Glomerular endothelial cell (primary cell): ENCODE measurements at regions not wholly inside any gene's neighbourhood (a gene's known extent, or its start where the extent isn't known, plus 50 kb on each side); places are given as distances from the start of the nearest gene placed in this dataset.
A peak's percentile ranks its signal among the peaks of the same experiment; 100 is the strongest.
"Not testable (repeated sequence)": the region's sequence is repeated elsewhere in the genome, so short reads cannot be mapped to it uniquely, and the experiment has no call there.

Source experiments
- DNase-seq: peaks from one replicate; pipeline ENCODE4 v3.0.0-alpha.2; 2011; ENCODE audit warnings: low read depth, low spot score; ENCODE audit errors: extremely low read depth

- no peak for DNase-seq
These were observed 241.8 kb upstream of the IRF2BP2 start for GRCh38 chr1:234851450-234852438.

- DNase-seq: no peak
These were observed 239.9 kb upstream of the IRF2BP2 start for GRCh38 chr1:234849832-234850231.

- no peak for DNase-seq
These were observed 239.1 kb upstream of the IRF2BP2 start for GRCh38 chr1:234848972-234849649.

- DNase-seq: not testable (repeated sequence)
These were observed 236.8 kb upstream of the IRF2BP2 start for GRCh38 chr1:234846813-234847212.

GRCh38 chr1:234845836-234846235 is 235.9 kb upstream of the IRF2BP2 start:
- no peak for DNase-seq

GRCh38 chr1:234845097-234845660 is 235.2 kb upstream of the IRF2BP2 start:
- DNase-seq: no peak

GRCh38 chr1:234844479-234845031 is 234.6 kb upstream of the IRF2BP2 start:
- peak; percentile 85 for DNase-seq

GRCh38 chr1:234843946-234844345 is 234.0 kb upstream of the IRF2BP2 start:
- DNase-seq: no peak

- no peak for DNase-seq
These were observed 233.0 kb upstream of the IRF2BP2 start for GRCh38 chr1:234842726-234843641.

- no peak for DNase-seq
These were observed 231.8 kb upstream of the IRF2BP2 start for GRCh38 chr1:234841710-234842231.

- DNase-seq: no peak
These were observed 231.3 kb upstream of the IRF2BP2 start for GRCh38 chr1:234841281-234841680.

- DNase-seq: no peak
These were observed 230.9 kb upstream of the IRF2BP2 start for GRCh38 chr1:234840843-234841242.

GRCh38 chr1:234840253-234840652 is 230.3 kb upstream of the IRF2BP2 start:
- DNase-seq: no peak

GRCh38 chr1:234839663-234840062 is 229.7 kb upstream of the IRF2BP2 start:
- DNase-seq: no peak

- DNase-seq: no peak
These were observed 228.8 kb upstream of the IRF2BP2 start for GRCh38 chr1:234838820-234839219.

- no peak for DNase-seq
These were observed 228.2 kb upstream of the IRF2BP2 start for GRCh38 chr1:234838182-234838581.

- no peak for DNase-seq
These were observed 227.7 kb upstream of the IRF2BP2 start for GRCh38 chr1:234837713-234838112.

GRCh38 chr1:234836776-234837357 is 226.9 kb upstream of the IRF2BP2 start:
- no peak for DNase-seq

GRCh38 chr1:234836045-234836681 is 226.2 kb upstream of the IRF2BP2 start:
- no peak for DNase-seq
